ENCODE measurements at regions not wholly inside any gene's neighbourhood (a gene's known extent, or its start where the extent isn't known, plus 50 kb on each side); places are given as distances from the start of the nearest gene placed in this dataset.

DNA sequence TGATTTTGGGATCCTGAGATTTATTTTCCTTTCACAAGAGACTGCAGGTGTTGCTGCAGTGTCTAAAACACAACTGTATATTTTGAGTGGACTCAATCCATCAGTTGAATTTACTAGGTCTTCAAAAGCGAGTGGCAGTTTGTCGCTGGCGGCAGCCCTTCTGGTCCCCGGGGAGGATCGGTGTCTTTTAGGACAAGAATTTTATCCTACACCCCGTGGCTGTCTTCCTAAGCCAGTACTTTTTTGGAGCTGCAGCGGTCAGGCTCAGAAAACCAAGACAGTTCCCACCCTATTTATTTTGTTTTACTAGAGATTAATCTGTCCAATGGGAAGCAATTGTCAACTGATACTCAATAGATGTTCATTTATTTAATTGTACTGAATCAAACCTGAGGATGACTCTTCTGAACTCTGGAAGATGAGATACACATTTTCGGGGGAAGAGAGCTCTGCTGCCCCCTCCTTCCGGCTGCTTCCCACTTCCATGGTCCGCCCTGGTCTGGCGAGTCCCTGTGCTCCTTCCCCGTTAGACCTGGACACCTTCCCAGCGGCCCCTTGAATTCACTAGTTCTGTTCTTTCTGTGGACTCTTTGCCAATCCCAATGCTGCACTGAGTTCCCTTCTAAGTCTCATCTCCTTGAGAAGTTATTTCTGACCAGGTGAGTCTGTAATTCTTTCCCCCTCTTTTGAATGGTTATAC lies 90.6 kb downstream of the ERMARD start:
- no peak overlapping the region for H3K4me3 ChIP-seq (ENCODE audit: low read depth, low read length)
- TF ChIP-seq, protein P1, sequence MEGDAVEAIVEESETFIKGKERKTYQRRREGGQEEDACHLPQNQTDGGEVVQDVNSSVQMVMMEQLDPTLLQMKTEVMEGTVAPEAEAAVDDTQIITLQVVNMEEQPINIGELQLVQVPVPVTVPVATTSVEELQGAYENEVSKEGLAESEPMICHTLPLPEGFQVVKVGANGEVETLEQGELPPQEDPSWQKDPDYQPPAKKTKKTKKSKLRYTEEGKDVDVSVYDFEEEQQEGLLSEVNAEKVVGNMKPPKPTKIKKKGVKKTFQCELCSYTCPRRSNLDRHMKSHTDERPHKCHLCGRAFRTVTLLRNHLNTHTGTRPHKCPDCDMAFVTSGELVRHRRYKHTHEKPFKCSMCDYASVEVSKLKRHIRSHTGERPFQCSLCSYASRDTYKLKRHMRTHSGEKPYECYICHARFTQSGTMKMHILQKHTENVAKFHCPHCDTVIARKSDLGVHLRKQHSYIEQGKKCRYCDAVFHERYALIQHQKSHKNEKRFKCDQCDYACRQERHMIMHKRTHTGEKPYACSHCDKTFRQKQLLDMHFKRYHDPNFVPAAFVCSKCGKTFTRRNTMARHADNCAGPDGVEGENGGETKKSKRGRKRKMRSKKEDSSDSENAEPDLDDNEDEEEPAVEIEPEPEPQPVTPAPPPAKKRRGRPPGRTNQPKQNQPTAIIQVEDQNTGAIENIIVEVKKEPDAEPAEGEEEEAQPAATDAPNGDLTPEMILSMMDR (IDR thresholded peaks at IDR 0.05; ENCODE audit: low read depth, low read length): no peak

DNA sequence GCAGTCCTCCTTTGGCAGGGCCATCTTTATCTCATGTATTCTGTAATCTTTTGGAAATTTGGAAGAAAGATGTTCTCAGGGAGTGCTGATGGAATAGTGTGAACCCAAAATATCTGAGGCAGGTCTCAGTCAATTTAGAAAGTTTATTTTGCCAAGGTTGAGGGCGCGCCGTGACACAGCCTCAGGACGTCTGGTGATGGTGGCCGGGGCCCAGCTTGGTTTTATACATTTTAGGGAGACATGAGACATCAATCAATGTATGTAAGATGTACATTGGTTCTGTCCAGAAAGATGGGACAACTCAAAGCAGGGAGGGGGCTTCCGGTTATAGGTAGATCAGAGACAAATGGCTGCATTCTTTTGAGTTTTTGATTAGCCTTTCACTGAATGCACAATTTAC lies 89.8 kb downstream of the ERMARD start:
- no peak overlapping the region for H3K4me3 ChIP-seq (ENCODE audit: low read depth, low read length)
- TF ChIP-seq, protein P1 (IDR thresholded peaks at IDR 0.05; ENCODE audit: low read depth, low read length): no peak

DNA sequence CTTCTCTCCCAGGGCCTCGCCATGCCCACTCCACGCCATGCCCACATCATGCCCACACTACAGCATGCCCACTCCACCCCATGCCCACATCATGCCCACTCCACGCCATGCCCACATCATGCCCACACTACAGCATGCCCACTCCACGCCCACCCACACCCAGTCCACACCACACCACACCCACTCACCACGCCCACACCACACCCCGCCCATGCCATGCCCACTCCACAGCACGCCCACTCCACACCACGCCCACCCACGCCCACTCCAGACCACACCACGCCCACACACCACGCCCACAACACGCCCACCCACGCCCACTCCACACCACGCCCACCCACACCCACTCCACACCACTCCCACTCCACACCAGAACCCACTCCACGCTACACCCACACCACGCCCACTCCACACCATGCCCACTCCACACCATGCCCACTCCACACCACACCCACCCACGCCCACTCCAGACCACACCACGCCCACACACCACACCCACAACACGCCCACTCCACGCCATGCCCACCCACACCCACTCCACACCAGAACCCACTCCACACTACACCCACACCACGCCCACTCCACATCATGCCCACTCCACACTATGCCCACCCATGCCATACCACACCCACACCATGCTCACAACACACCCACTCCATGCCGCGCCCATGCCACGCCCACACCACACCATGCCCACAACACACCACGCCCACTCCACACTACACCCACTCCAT lies 88.6 kb downstream of the ERMARD start:
- TF ChIP-seq, protein P1 (IDR thresholded peaks at IDR 0.05; ENCODE audit: low read depth, low read length): no peak
- H3K4me3 ChIP-seq (ENCODE audit: low read depth, low read length): no peak overlapping the region

DNA sequence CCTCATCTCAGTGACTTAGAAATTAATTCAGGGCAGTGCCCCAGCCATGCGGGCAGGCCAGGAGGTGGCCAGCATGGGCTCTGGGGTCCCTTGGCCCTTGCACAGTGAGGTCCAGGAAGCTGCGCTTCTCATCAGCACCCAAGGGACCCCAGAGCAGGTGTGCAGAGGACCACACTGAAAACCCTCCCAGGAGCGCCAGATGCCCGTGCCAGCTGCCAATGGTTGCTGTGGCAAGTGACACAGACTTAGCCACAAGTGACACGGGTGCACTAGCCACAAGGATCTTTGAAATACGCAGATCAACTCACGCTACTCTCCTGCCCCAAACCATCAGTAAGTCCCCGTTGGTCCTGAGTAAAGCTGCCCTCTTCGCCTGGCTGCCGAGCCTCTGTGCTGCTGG lies 88.1 kb downstream of the ERMARD start:
- H3K4me3 ChIP-seq (ENCODE audit: low read depth, low read length): no peak overlapping the region
- TF ChIP-seq, protein P1 (IDR thresholded peaks at IDR 0.05; ENCODE audit: low read depth, low read length): no peak

DNA sequence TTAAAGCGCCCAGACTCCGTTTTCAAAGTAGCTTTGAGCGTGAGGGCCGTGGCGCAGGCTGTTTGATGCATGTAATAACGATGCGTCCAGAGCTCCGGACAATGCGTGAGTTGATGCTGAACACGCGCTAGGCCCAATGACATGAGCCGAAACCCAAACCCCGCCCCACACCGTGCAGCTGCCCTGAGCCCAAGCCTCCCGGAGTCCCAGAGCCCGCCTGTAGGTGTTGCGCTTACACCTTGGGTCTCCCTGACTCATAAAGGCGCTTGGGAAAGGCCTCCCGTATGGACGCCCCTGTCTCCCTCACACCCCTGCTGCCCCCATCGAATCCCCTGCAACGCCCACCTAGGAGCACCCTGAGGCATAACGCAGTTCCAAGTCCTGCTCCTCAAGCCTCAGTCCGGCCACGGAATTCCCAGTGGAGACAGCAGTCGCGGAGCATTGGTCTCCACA lies 87.6 kb downstream of the ERMARD start:
- H3K4me3 ChIP-seq (ENCODE audit: low read depth, low read length): no peak overlapping the region

DNA sequence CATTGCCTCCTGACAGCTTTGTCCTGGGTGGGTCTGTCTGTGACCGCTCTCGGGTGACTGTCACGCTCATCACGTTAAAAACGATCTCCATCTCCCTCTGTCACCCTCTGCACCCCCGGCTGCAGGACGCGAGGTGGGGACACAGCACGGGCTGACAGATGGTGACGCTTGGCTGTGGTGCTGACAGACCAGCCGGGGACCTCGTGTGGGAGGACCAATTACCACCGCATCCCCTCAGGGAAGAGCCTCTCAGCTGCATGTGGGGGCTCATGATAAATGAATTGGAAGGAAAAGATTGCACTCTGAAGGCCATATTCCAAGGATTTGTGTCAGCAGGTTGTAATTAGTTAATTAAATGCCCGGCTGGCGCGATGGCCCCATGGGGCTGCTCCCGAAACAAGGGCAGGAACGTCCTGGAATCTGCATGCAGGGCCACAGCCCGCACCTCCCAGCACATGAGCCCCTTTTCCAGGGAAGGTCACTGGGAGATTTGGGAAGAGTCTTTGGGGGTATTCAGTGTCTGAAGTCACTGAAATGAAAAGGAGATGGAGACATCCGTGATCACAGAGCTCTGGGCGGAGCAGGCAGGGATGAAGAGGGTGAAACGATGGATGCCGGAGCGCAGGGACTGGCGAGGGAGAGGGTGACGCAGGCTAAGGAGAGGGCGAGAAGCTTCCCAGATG lies 87.1 kb downstream of the ERMARD start:
- no peak overlapping the region for H3K4me3 ChIP-seq (ENCODE audit: low read depth, low read length)
- TF ChIP-seq, protein P1 (IDR thresholded peaks at IDR 0.05; ENCODE audit: low read depth, low read length): no peak

More for the DNA sequence above, 87.6 kb downstream of the ERMARD start:
- TF ChIP-seq, protein P1 (IDR thresholded peaks at IDR 0.05; ENCODE audit: low read depth, low read length): no peak

Measured in WI38 (cell line).